GM21825 (cell line): ENCODE measurements at regions not wholly inside any gene's neighbourhood (a gene's known extent, or its start where the extent isn't known, plus 50 kb on each side); places are given as distances from the start of the nearest gene placed in this dataset.
"Not testable (repeated sequence)": the region's sequence is repeated elsewhere in the genome, so short reads cannot be mapped to it uniquely, and the experiment has no call there.

Source experiments
- ATAC-seq: cut with Tn5 transposase; IDR thresholded peaks from one replicate; pipeline ENCODE4 v1.9.1; 2021; ENCODE audit warnings: mild to moderate bottlenecking, moderate library complexity; ENCODE audit not compliant: unreplicated experiment

GRCh38 chr3:72171946-72172345, 387.0 kb upstream of the PROK2 start:
- ATAC-seq = no peak

DNA sequence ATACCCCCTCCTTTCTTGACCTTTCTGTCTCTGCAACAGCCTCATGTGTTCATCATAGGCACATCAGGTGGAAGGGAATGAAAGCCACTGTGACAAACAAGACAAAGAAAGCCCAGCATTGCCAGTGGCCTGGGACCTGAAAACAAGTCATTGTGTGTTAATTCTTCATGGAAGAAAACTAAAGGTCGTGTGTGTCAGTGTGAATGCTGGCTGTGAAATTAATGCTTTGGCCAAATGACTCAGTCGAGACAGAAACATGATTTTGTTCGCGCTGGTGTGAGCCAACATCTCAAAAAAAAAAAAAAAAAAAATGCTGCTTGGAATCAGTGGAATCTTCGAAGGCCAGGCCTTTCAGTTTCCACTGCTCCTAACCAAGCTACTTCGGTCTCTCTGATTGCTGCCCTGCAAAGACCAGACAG, 386.5 kb upstream of the PROK2 start:
- ATAC-seq = no peak

- ATAC-seq = no peak
Measured at GRCh38 chr3:72169561-72170472, 384.9 kb upstream of the PROK2 start.

DNA sequence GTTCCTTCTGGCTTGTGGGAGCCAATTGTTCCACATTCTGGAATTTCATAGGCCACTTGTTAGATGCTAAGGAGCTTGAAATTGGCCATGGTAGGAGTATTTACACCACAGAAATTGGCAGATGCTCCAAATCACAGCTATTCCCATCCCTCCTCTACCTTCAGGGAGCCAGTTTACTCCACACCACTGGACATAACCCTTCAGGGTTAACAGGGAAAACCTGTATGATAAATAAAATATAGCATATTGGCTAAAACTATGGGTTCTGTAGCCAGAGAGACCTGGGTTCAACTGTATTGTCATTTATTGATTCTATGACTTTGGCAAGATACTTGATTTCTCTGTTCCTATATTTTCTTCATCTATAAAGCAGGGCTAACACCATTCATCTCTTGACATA, 384.2 kb upstream of the PROK2 start:
- ATAC-seq = no peak

DNA sequence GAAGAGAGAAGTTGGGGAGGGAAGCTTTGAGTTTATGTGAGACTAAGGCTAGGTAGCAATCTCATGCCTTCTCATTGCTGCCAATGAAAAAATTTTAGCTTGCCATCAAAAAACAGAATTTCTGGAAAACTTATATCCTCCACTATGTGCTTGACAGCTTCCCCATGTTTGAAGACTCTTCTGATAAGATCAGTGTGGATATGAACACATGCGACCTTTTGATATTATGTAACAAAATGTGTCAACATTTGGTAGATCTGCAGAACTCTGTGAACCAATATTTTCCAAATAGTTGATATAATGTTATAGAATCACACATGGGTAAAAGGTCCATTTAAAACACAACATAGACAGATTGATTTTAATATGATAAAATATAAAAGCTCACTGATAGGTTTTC, 380.9 kb upstream of the PROK2 start:
- no peak for ATAC-seq

DNA sequence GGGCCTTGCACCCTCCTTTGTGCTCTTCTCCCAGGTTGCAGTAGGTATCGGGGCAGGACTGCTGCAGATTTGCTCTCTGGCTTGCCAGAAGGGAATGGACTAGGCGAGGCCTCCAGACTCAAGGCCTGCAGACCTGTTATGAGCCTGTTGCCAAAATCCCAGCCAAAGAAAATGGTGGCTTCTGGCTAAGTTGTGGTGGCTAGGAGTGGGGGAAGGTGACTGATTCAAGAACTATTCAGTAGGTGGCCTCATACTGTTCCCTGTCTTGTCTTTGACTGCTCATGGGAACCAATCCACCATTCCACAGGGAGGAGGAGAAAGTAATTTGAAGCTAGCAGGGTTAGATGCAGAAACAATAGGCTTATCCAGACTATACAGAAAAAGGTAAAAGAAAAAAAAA, 380.4 kb upstream of the PROK2 start:
- no peak for ATAC-seq

- no peak for ATAC-seq
Measured at GRCh38 chr3:72164635-72164978, 379.7 kb upstream of the PROK2 start.

- peak; percentile 90 for ATAC-seq
Measured at GRCh38 chr3:72163809-72164634, 379.1 kb upstream of the PROK2 start.

DNA sequence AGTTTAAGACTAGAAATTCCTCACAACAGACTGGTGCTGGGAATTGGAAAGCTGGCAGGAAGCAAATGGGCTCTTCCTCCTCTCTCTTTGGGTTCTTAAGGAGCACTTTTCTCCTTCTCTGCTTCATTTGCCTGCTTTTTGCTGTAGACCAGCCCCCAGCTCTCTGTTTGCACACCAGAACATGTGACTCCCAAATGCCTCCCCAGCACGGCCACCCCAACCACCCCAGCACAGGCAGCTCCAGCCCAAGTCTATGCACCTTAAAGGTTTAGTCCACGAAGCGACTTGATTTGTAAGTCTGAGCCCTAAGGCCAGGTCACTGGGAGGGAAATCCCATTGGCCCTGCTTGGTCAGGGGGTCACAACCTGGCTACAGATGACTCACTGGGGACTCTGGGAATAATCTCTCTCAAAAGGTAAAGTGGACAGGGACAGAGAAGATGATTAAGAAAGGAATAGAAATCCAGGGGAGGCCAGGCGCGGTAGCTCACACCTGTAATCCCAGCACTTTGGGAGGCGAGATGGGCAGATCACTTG, 377.8 kb upstream of the PROK2 start:
- no peak for ATAC-seq

- no peak for ATAC-seq
Measured at GRCh38 chr3:72161881-72162595, 377.1 kb upstream of the PROK2 start.

GRCh38 chr3:72161285-72161684, 376.3 kb upstream of the PROK2 start:
- not testable (repeated sequence) for ATAC-seq

DNA sequence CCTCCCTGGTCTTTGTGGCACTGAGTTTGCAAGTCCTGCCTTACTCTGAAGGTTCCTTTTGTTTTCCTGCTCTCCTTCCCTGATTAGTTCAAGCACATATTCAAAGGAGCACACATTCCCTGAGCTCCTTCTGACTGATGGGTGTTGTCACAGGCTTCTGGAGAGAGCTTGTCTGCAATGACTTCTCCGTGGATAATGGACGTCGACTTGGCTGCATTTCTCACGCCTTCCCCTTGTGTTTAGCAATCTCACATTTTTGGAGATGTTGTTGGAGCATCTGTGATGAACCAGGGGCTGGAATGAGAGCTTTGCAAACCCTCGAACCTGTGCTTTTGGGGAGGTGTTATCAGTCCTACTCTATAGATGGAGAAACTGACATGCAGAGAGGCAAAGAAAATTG, 375.4 kb upstream of the PROK2 start:
- no peak for ATAC-seq

DNA sequence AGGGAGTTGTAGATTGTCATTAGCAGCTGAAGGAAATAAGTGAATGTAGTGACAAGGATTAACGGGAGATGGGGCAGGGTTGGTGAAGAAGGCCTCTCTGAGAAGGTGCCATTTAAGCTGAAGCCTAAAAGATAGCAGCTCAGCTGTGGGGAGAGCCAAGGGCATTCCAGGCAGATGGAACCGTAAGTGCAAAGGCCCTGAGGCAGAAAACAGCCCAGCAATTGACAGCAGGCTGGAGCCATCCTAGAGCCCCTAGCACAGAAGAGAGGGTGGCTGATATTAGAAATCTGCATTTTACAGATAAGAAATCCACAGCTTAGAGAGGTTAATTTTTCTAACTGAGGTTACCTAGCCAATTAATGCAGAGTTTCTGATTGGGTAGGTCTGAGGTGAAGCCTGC, 374.5 kb upstream of the PROK2 start:
- ATAC-seq = no peak

- no peak for ATAC-seq
Measured at GRCh38 chr3:72158639-72159326, 373.8 kb upstream of the PROK2 start.

- peak; percentile 75 for ATAC-seq
Measured at GRCh38 chr3:72157748-72158638, 373.0 kb upstream of the PROK2 start.

DNA sequence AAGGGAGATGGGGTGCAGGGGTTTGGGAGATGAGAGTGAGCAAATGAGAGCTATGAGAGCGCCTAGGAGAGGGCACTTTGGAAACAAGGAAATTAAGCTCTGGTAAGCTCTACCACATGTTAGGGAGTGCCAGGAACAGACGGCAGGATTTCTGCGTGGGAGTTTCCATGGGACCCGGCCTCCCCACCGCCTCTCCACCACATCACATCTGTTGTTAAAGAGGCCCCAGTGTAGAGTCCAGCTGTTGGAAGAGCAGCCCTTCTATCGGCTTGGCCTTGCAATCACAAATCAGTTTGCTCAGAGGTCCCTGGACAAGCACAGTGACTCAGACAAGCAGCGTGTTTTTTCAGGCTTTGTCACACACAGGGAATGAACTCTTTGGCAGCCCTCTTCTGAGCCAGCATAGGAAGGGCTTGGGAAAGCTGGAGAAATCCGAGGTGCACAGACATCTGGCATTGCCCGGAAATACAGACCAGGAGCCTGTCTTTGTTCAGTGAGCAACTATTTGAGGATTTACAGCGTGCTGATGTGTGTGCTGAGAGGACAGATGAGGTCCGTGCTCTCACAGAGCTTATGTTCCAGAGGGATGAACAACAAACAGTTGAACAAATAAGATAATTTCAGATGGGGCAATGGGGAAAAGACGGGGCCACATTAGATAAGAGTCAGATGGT, 370.6 kb upstream of the PROK2 start:
- no peak for ATAC-seq

DNA sequence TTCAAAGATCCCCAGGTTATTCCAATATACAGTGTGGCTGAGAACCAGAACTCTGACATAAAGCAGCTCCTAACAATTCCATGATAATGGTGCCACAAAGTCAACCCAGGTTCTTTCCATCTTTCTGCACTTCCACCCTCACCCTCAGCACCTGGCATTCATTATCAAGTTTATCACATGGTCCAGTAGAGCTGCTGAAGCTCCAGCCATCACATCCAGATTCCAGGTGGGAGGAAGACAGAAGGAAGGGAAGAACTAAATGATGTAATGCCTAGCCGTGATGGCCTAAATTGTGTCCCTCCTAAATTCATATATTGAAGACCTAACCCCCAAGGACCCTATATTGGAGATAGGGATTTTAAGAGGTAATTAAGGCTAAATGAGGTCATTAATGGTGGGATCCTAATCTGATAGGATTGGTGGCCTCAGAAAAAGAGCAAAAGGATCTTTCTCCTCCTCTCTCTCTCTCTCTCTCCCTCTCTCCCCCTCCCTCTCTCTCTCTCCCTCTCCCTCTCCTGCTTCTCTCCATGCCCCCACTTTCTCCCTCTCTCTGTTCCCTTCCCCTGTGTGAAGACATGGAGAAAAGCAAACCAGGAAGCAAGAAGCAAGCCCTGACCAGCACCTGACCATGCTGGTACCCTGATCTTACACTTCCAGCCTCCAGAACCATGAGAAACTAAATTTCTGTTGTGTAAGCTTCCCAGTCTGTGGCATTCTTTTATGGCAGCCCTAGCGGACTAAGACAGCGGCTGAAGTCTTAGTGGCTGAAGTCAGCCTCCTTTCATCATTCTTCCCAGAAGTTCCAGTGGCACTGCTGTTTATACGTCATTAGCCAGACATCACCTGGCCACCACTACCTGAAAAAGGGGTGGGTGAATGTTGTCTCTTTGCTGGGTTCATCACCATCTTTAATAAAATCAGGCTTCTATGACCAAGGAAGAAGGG, 369.7 kb upstream of the PROK2 start:
- no peak for ATAC-seq
